Ishikawa (cell line): ENCODE measurements at regions not wholly inside any gene's neighbourhood (a gene's known extent, or its start where the extent isn't known, plus 50 kb on each side); places are given as distances from the start of the nearest gene placed in this dataset.

Experiments used
- CREB1 ChIP-seq: IDR thresholded peaks from 2 replicates; pipeline ENCODE4 v1.6.1; 2012; ENCODE audit warnings: low read depth
- EGR1 ChIP-seq: IDR thresholded peaks from 2 replicates; pipeline ENCODE4 v1.6.1; 2012
- EP300 ChIP-seq: IDR thresholded peaks from 2 replicates; pipeline ENCODE4 v1.6.1; 2012; ENCODE audit warnings: borderline replicate concordance
- FOXM1 ChIP-seq: IDR thresholded peaks from 2 replicates; pipeline ENCODE4 v1.6.1; 2012; ENCODE audit warnings: low read depth, borderline replicate concordance
- NFIC ChIP-seq: IDR thresholded peaks from 2 replicates; pipeline ENCODE4 v1.6.1; 2012
- RAD21 ChIP-seq: IDR thresholded peaks from 2 replicates; pipeline ENCODE4 v1.6.1; 2012; ENCODE audit warnings: low read depth
- REST ChIP-seq: IDR thresholded peaks from 2 replicates; pipeline ENCODE4 v1.6.1; 2012; ENCODE audit warnings: low read depth, mild to moderate bottlenecking
- TAF1 ChIP-seq: IDR thresholded peaks from 2 replicates; pipeline ENCODE4 v1.6.1; 2012; ENCODE audit warnings: low read depth, mild to moderate bottlenecking
- TCF12 ChIP-seq: IDR thresholded peaks from 2 replicates; pipeline ENCODE4 v1.6.1; 2012; ENCODE audit warnings: low read depth
- TEAD4 ChIP-seq: IDR thresholded peaks from 2 replicates; pipeline ENCODE4 v1.6.1; 2012
- YY1 ChIP-seq: IDR thresholded peaks from 2 replicates; pipeline ENCODE4 v1.6.1; 2012; ENCODE audit warnings: low read depth
- TF ChIP-seq, protein P1 (sequence below): IDR thresholded peaks from 2 replicates; pipeline ENCODE4 v1.6.1; 2012
- TF ChIP-seq, protein P2 (sequence below): IDR thresholded peaks from 2 replicates; pipeline ENCODE4 v1.6.1; 2012

DNA sequence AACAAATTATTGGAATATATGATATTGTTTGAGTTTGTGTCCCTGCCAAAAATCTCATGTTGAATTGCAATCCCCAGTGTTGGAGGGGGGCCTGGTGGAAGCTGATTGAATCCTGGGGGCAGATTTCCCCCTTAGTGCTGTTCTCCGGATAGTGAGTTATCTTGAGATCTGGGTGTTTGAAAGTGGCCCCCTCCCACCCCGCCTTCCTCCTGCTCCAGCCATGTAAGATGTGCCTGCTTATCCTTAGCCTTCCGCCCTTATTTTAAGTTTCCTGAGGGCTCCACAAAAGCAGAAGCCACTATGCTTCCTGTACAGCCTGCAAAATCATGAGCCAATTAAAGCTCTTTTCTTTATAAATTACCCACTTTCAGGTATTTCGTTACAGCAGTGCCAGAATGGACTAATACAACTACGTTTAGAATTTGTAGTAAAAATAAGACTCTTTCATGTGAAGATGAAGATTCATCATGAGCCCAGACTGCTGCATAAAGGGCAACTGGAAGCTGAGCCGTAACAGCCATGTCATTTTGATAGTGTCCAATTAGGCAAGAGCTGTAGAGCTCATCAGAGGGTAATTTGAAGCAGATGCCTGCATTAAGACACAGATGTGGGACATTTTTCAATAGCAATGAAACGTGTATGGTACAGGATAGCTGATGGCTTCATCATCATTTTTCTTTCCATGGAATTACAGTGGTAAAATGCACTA is 1007.2 kb downstream of the REEP3 start:
- no peak for TF ChIP-seq TEAD4
- TF ChIP-seq REST, result no peak
- no peak for TF ChIP-seq TAF1
- TF ChIP-seq RAD21, result no peak
- TF ChIP-seq FOXM1, result no peak
- TF ChIP-seq, protein P1, sequence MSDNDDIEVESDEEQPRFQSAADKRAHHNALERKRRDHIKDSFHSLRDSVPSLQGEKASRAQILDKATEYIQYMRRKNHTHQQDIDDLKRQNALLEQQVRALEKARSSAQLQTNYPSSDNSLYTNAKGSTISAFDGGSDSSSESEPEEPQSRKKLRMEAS, result no peak
- no peak for TF ChIP-seq EP300
- no peak for TF ChIP-seq NFIC
- no peak for TF ChIP-seq EGR1
- no peak for TF ChIP-seq CREB1
- TF ChIP-seq YY1, result no peak
- TF ChIP-seq TCF12, result no peak
- TF ChIP-seq, protein P2, sequence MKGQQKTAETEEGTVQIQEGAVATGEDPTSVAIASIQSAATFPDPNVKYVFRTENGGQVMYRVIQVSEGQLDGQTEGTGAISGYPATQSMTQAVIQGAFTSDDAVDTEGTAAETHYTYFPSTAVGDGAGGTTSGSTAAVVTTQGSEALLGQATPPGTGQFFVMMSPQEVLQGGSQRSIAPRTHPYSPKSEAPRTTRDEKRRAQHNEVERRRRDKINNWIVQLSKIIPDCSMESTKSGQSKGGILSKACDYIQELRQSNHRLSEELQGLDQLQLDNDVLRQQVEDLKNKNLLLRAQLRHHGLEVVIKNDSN, result no peak
